Loucy (cell line): ENCODE measurements at regions not wholly inside any gene's neighbourhood (a gene's known extent, or its start where the extent isn't known, plus 50 kb on each side); places are given as distances from the start of the nearest gene placed in this dataset.

ENCODE experiments used
- EZH2phosphoT487 ChIP-seq: fragments of 200-600 bp; IDR thresholded peaks from 2 replicates; pipeline ENCODE4 v1.6.1; 2018; ENCODE audit warnings: antibody characterized with exemption, mild to moderate bottlenecking, moderate library complexity, borderline replicate concordance
- TF ChIP-seq, protein P1 (sequence below): fragments of 200-600 bp; sonication (generic); conservative IDR thresholded peaks from 2 replicates; pipeline ENCODE4 v1.5.1; 2014; ENCODE audit warnings: mild to moderate bottlenecking, antibody characterized with exemption, low read length

DNA sequence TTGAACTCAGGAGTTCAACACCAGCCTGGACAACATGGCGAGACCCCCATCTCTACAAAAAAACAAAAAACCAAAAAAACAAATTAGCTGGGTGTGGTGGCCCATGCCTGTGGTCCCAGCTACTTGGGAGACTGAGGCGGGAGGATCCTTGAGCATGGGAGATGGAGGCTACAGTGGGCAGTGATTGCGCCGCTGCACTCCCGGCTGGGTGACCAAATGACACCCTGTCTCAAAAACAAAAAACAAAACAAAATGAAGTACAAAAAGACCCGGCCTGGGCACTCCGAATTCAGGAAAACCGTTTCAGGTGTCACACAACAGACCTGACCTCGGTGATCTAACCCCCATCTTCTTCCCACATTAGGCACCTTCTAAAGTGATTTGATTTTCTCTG, 65.5 kb downstream of the INSIG1 start:
- TF ChIP-seq, protein P1, sequence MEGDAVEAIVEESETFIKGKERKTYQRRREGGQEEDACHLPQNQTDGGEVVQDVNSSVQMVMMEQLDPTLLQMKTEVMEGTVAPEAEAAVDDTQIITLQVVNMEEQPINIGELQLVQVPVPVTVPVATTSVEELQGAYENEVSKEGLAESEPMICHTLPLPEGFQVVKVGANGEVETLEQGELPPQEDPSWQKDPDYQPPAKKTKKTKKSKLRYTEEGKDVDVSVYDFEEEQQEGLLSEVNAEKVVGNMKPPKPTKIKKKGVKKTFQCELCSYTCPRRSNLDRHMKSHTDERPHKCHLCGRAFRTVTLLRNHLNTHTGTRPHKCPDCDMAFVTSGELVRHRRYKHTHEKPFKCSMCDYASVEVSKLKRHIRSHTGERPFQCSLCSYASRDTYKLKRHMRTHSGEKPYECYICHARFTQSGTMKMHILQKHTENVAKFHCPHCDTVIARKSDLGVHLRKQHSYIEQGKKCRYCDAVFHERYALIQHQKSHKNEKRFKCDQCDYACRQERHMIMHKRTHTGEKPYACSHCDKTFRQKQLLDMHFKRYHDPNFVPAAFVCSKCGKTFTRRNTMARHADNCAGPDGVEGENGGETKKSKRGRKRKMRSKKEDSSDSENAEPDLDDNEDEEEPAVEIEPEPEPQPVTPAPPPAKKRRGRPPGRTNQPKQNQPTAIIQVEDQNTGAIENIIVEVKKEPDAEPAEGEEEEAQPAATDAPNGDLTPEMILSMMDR: no peak
- no peak for TF ChIP-seq EZH2phosphoT487
